ENCODE measurements at regions not wholly inside any gene's neighbourhood (a gene's known extent, or its start where the extent isn't known, plus 50 kb on each side); places are given as distances from the start of the nearest gene placed in this dataset.

DNA sequence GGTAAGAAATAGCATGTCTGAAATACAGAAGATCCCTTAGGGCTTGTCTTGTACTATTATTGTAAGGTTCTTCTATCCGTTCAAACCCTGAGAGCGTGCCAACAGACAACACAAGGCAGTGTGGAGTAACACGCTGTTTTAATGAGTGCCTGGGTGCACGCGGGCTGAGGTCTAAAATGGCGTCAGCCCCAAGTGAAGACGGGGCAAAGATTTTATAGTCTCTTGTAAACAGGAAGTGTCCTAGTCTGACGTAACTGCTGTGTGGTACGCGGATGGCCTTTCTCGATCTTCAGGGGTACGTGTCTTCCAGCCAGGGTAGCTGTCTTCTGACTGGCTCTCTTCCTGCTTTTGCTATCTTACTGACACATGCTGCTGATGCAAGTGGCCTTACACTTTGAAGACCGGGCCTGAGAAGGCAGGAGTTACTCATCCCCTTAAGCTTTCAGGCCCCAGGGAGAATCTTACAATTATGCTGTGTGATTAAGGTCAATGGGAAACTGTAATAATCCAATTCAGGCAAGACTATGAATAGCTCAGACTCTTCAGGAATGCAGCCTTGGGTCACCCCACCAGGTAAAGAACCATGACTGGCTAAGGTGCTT lies 1812.0 kb upstream of the CDH9 start:
- Histone ChIP-seq H2BK12ac (ENCODE audit: low read length in 2 of 2) (no peak overlapping the region), H3K27ac (ENCODE audit: low read length, poor library complexity, severe bottlenecking) (no peak overlapping the region), H3K36me3 (ENCODE audit: control insufficient read depth in 1 of 2, insufficient read depth in 2 of 2, low read depth in 1 of 2, low read length in 2 of 2) (no peaks in the 10 kb centered on the region), H3K14ac (ENCODE audit: low read length in 2 of 2) (no peak overlapping the region), H3K23ac (ENCODE audit: low read length in 2 of 2) (no peak overlapping the region), H3K27me3 (ENCODE audit: control insufficient read depth in 1 of 2, insufficient read depth in 1 of 2, low read length in 2 of 2) (no peaks in the 10 kb centered on the region), H3K9ac (ENCODE audit: low read length) (no peak overlapping the region), H3K4me2 (ENCODE audit: low read length, poor library complexity, severe bottlenecking) (no peak overlapping the region), H3K4me1 (ENCODE audit: control insufficient read depth, insufficient read depth, low read depth, low read length) (no peaks in the 10 kb centered on the region), H2BK5ac (ENCODE audit: low read depth, low read length, poor library complexity, severe bottlenecking) (no peak overlapping the region), H2BK15ac (ENCODE audit: low read depth, poor library complexity, severe bottlenecking) (no peak overlapping the region), H4K8ac (ENCODE audit: low read length) (no peak overlapping the region), H3K79me1 (replicated peaks; ENCODE audit: low read length, poor library complexity, severe bottlenecking) (no peaks in the 10 kb centered on the region), H3K9me3 (ENCODE audit: control insufficient read depth, low read length) (no peaks in the 10 kb centered on the region), H2AFZ (ENCODE audit: low read depth, low read length) (no peak overlapping the region), H2BK120ac (ENCODE audit: low read depth, low read length) (no peak overlapping the region), H3K18ac (ENCODE audit: low read depth in 1 of 2, low read length in 2 of 2) (no peak overlapping the region), H4K91ac (ENCODE audit: low read length) (no peak overlapping the region), H3K4ac (ENCODE audit: low read depth in 1 of 2, low read length in 2 of 2) (no peak overlapping the region), H3K4me3 (ENCODE audit: insufficient read depth in 1 of 2, low read depth in 1 of 2, low read length in 2 of 2) (no peak overlapping the region), H2AK5ac (ENCODE audit: low read length, severe bottlenecking) (no peak overlapping the region)
- 89% methylated on average over 13 of the region's 13 CpGs for WGBS
- no peak for DNase-seq

DNA sequence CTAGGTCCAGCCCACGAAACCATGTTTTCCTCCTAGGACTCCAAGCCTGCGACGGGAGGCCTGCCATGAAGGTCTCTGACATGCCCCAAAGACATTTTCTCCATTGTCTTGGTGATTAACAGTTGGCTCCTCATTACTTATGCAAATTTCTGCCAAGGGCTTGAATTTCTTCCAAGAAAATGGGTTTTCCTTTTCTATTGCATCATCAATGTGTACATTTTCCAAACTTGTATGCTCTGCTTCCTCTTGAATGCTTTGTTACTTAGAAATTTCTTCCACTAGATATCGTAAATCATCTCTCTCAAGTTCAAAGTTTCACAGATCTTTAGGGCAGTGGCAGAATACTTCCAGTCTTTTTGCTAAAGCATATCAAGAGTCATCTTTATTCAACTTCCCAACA lies 1792.7 kb upstream of the CDH9 start:
- H3K9me3 ChIP-seq (ENCODE audit: control insufficient read depth, low read length) = peaks cover 10% of the 10 kb centered on the region
- H3K27me3 ChIP-seq (ENCODE audit: control insufficient read depth in 1 of 2, insufficient read depth in 1 of 2, low read length in 2 of 2) = no peaks in the 10 kb centered on the region
- H3K4me2 ChIP-seq (ENCODE audit: low read length, poor library complexity, severe bottlenecking) = no peak overlapping the region
- DNase-seq = no peak
- H3K4me3 ChIP-seq (ENCODE audit: insufficient read depth in 1 of 2, low read depth in 1 of 2, low read length in 2 of 2) = no peak overlapping the region
- H3K79me1 ChIP-seq (replicated peaks; ENCODE audit: low read length, poor library complexity, severe bottlenecking) = no peaks in the 10 kb centered on the region
- H3K36me3 ChIP-seq (ENCODE audit: control insufficient read depth in 1 of 2, insufficient read depth in 2 of 2, low read depth in 1 of 2, low read length in 2 of 2) = no peaks in the 10 kb centered on the region
- H2BK12ac ChIP-seq (ENCODE audit: low read length in 2 of 2) = no peak overlapping the region
- no peak overlapping the region for H2BK120ac ChIP-seq (ENCODE audit: low read depth, low read length)
- H3K27ac ChIP-seq (ENCODE audit: low read length, poor library complexity, severe bottlenecking) = no peak overlapping the region
- H3K9ac ChIP-seq (ENCODE audit: low read length) = no peak overlapping the region
- no peak overlapping the region for H4K8ac ChIP-seq (ENCODE audit: low read length)
- no peaks in the 10 kb centered on the region for H3K4me1 ChIP-seq (ENCODE audit: control insufficient read depth, insufficient read depth, low read depth, low read length)
- no peak overlapping the region for H2BK5ac ChIP-seq (ENCODE audit: low read depth, low read length, poor library complexity, severe bottlenecking)
- H2AFZ ChIP-seq (ENCODE audit: low read depth, low read length) = no peak overlapping the region
- no peak overlapping the region for H3K4ac ChIP-seq (ENCODE audit: low read depth in 1 of 2, low read length in 2 of 2)
- no peak overlapping the region for H2BK15ac ChIP-seq (ENCODE audit: low read depth, poor library complexity, severe bottlenecking)
- H3K14ac ChIP-seq (ENCODE audit: low read length in 2 of 2) = no peak overlapping the region
- no peak overlapping the region for H3K23ac ChIP-seq (ENCODE audit: low read length in 2 of 2)
- 73% methylated on average over 4 of the region's 4 CpGs for WGBS
- H3K18ac ChIP-seq (ENCODE audit: low read depth in 1 of 2, low read length in 2 of 2) = no peak overlapping the region
- no peak overlapping the region for H4K91ac ChIP-seq (ENCODE audit: low read length)
- no peak overlapping the region for H2AK5ac ChIP-seq (ENCODE audit: low read length, severe bottlenecking)

DNA sequence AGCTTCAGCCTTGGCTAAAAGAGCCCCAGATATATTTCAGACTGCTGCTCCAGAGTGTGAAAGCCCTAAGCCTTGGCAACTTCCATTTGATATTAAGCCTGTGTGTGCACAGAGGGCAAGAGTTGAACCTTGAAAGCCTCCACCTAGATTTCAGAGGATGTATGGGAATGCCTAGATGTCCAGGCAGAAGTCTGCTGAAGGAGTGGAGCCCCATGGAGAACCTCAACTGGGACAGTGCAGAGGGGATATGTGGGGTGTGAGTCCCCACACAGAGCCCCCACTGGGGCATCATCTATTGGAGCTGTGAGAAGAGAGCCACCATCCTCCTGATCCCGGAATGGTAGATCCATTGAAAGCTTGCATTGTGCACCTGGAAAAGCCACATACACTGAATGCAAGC lies 1784.8 kb upstream of the CDH9 start:
- Histone ChIP-seq H3K18ac (ENCODE audit: low read depth in 1 of 2, low read length in 2 of 2) (no peak overlapping the region), H3K27ac (ENCODE audit: low read length, poor library complexity, severe bottlenecking) (no peak overlapping the region), H3K27me3 (ENCODE audit: control insufficient read depth in 1 of 2, insufficient read depth in 1 of 2, low read length in 2 of 2) (no peaks in the 10 kb centered on the region), H2BK12ac (ENCODE audit: low read length in 2 of 2) (no peak overlapping the region), H4K91ac (ENCODE audit: low read length) (no peak overlapping the region), H3K9me3 (ENCODE audit: control insufficient read depth, low read length) (peaks cover 8% of the 10 kb centered on the region), H3K4me3 (ENCODE audit: insufficient read depth in 1 of 2, low read depth in 1 of 2, low read length in 2 of 2) (no peak overlapping the region), H3K79me1 (replicated peaks; ENCODE audit: low read length, poor library complexity, severe bottlenecking) (no peaks in the 10 kb centered on the region), H2BK5ac (ENCODE audit: low read depth, low read length, poor library complexity, severe bottlenecking) (no peak overlapping the region), H3K9ac (ENCODE audit: low read length) (no peak overlapping the region), H3K4me1 (ENCODE audit: control insufficient read depth, insufficient read depth, low read depth, low read length) (no peaks in the 10 kb centered on the region), H4K8ac (ENCODE audit: low read length) (no peak overlapping the region), H2AFZ (ENCODE audit: low read depth, low read length) (no peak overlapping the region), H3K23ac (ENCODE audit: low read length in 2 of 2) (no peak overlapping the region), H3K4me2 (ENCODE audit: low read length, poor library complexity, severe bottlenecking) (no peak overlapping the region), H2BK15ac (ENCODE audit: low read depth, poor library complexity, severe bottlenecking) (no peak overlapping the region), H3K36me3 (ENCODE audit: control insufficient read depth in 1 of 2, insufficient read depth in 2 of 2, low read depth in 1 of 2, low read length in 2 of 2) (no peaks in the 10 kb centered on the region), H2AK5ac (ENCODE audit: low read length, severe bottlenecking) (no peak overlapping the region), H2BK120ac (ENCODE audit: low read depth, low read length) (no peak overlapping the region), H3K14ac (ENCODE audit: low read length in 2 of 2) (no peak overlapping the region), H3K4ac (ENCODE audit: low read depth in 1 of 2, low read length in 2 of 2) (no peak overlapping the region)
- 94% methylated on average over 1 of the region's 1 CpG for WGBS
- DNase-seq = no peak

DNA sequence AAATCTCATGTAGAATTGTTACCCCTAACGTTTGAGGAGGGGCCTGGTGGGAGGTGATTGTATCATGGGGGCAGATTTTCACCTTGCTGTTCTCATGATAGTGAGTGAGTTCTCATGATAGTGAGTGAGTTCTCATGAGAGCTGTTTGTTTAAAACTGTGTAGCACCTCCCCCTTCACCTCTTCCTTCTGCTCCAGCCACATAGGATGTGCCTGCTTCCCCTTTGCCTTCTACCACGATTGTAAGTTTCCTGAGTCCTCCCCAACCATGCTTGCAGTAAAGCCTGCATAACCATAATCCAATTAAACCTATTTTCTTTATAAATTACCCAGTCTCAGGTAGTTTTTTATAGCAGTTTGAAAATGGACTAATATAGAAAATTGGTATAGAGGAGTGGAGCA lies 1783.7 kb upstream of the CDH9 start:
- H3K36me3 ChIP-seq (ENCODE audit: control insufficient read depth in 1 of 2, insufficient read depth in 2 of 2, low read depth in 1 of 2, low read length in 2 of 2) = no peaks in the 10 kb centered on the region
- H2BK5ac ChIP-seq (ENCODE audit: low read depth, low read length, poor library complexity, severe bottlenecking) = no peak overlapping the region
- H4K8ac ChIP-seq (ENCODE audit: low read length) = no peak overlapping the region
- no peak overlapping the region for H3K4ac ChIP-seq (ENCODE audit: low read depth in 1 of 2, low read length in 2 of 2)
- H3K27me3 ChIP-seq (ENCODE audit: control insufficient read depth in 1 of 2, insufficient read depth in 1 of 2, low read length in 2 of 2) = no peaks in the 10 kb centered on the region
- DNase-seq = no peak
- H3K14ac ChIP-seq (ENCODE audit: low read length in 2 of 2) = no peak overlapping the region
- H3K4me1 ChIP-seq (ENCODE audit: control insufficient read depth, insufficient read depth, low read depth, low read length) = no peaks in the 10 kb centered on the region
- no peak overlapping the region for H3K23ac ChIP-seq (ENCODE audit: low read length in 2 of 2)
- H2AFZ ChIP-seq (ENCODE audit: low read depth, low read length) = no peak overlapping the region
- no peak overlapping the region for H2BK12ac ChIP-seq (ENCODE audit: low read length in 2 of 2)
- no peak overlapping the region for H2BK15ac ChIP-seq (ENCODE audit: low read depth, poor library complexity, severe bottlenecking)
- WGBS = 56% methylated on average over 2 of the region's 2 CpGs
- no peak overlapping the region for H3K18ac ChIP-seq (ENCODE audit: low read depth in 1 of 2, low read length in 2 of 2)
- H3K27ac ChIP-seq (ENCODE audit: low read length, poor library complexity, severe bottlenecking) = no peak overlapping the region
- no peak overlapping the region for H3K9ac ChIP-seq (ENCODE audit: low read length)
- no peak overlapping the region for H4K91ac ChIP-seq (ENCODE audit: low read length)
- H3K4me2 ChIP-seq (ENCODE audit: low read length, poor library complexity, severe bottlenecking) = no peak overlapping the region
- no peak overlapping the region for H2BK120ac ChIP-seq (ENCODE audit: low read depth, low read length)
- H3K79me1 ChIP-seq (replicated peaks; ENCODE audit: low read length, poor library complexity, severe bottlenecking) = no peaks in the 10 kb centered on the region
- peaks cover 8% of the 10 kb centered on the region for H3K9me3 ChIP-seq (ENCODE audit: control insufficient read depth, low read length)
- H2AK5ac ChIP-seq (ENCODE audit: low read length, severe bottlenecking) = no peak overlapping the region
- H3K4me3 ChIP-seq (ENCODE audit: insufficient read depth in 1 of 2, low read depth in 1 of 2, low read length in 2 of 2) = no peak overlapping the region
